Tibial nerve (tissue), 4 donors: ENCODE measurements at regions not wholly inside any gene's neighbourhood (a gene's known extent, or its start where the extent isn't known, plus 50 kb on each side); places are given as distances from the start of the nearest gene placed in this dataset.

Source experiments
- DNase-seq, 2 donors: peaks; one replicate each; pipeline ENCODE4 v3.0.0-alpha.2; 2019; ENCODE audit warnings: low spot score in 2 of 2
- H3K27ac ChIP-seq, 4 donors: fragments of 200-600 bp; sonication (generic) in 3 of 4; one replicate each; pipeline ENCODE4 v1.5.1; 2017 to 2019; ENCODE audit warnings: mild to moderate bottlenecking in 1 of 4
- H3K27me3 ChIP-seq, 2 donors: fragments of 200-600 bp; sonication (generic) in 1 of 2; one replicate each; pipeline versions ENCODE4 v1.5.1 to v1.6.0; 2017 to 2019
- H3K36me3 ChIP-seq, 3 donors: fragments of 200-600 bp; sonication (generic); one replicate each; pipeline ENCODE4 v1.5.1; 2018 to 2019
- H3K4me1 ChIP-seq, 4 donors: fragments of 200-600 bp; sonication (generic) in 3 of 4; one replicate each; pipeline ENCODE4 v1.5.1; 2017 to 2019
- H3K4me3 ChIP-seq, 4 donors: fragments of 200-600 bp; sonication (generic) in 3 of 4; one replicate each; pipeline ENCODE4 v1.5.1; 2017 to 2019; ENCODE audit warnings: mild to moderate bottlenecking in 1 of 4, moderate library complexity in 1 of 4
- H3K9me3 ChIP-seq, 4 donors: fragments of 200-600 bp; sonication (generic) in 3 of 4; one replicate each; pipeline ENCODE4 v1.5.1; 2017 to 2019
- EP300 ChIP-seq, 2 donors: sonication (generic); formaldehyde crosslinking; IDR thresholded peaks; one replicate each; pipeline ENCODE4 v1.6.1; 2017; ENCODE audit warnings: antibody characterized with exemption in 2 of 2, mild to moderate bottlenecking in 1 of 2
- POLR2A ChIP-seq, 2 donors: fragments of 450-650 bp; IDR thresholded peaks; one replicate each; pipeline ENCODE4 v1.6.1; 2017; ENCODE audit warnings: antibody characterized with exemption in 2 of 2, mild to moderate bottlenecking in 2 of 2, moderate library complexity in 2 of 2
- WGBS, 2 donors: methylation state at CpG; one replicate each; pipeline ENCODE4 v1.1.5; 2018; 5-methylcytosine and 5-hydroxymethylcytosine counted together
- TF ChIP-seq, protein P1 (sequence below), 5 experiments: fragments of 200-600 bp in 3 of 5; fragments of 450-650 bp in 2 of 5; sonication (generic) in 3 of 5; IDR thresholded peaks; one replicate each; pipeline ENCODE4 v1.5.1; 2016 to 2019; ENCODE audit warnings: antibody characterized with exemption in 5 of 5, mild to moderate bottlenecking in 3 of 5, moderate library complexity in 2 of 5

DNA sequence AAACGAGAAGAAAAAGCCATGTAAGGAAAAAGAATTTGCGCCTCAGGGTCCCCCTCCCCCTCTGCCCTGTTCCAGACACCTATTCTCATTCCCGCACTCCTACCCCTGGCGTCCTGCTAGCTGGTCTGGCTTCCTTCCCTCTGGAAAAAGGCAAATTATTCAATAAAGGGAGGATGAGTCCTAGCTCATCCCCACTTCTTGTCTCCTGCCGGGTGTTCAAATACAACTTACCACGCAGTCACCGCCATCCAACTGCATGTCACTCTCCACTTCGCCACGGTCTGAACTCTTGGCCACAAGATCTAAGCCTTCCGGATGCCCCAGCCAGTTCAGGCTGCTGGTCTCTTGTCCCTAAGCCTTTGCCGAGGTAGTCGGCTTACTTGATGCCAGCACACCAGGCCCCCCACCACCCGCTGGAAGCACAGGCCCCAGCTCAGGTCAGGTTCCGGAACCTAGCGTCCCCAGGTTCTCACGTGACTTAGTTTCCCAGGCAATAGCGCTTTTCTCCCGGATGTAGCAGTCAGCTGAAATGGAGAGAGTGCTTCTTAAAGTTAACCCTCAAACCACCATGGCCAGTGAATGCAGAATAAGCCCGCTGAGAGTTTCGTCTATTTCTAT, 209.6 kb upstream of the SPIN4 start:
- peaks cover 0 to 5% (median 0%) of the 10 kb centered on the region in 4 donors for H3K4me1 ChIP-seq
- WGBS, 2 donors = 1 to 21% methylated on average over 16 to 20 of the region's 20 CpGs

GRCh38 chrX:63551856-63552255, 200.7 kb upstream of the SPIN4 start:
- Histone ChIP-seq H3K9me3 (peaks cover 0 to 16% (median 4%) of the 10 kb centered on the region in 4 donors), H3K4me3 (no peak overlapping the region), H3K27me3 (no peaks in the 10 kb centered on the region), H3K36me3 (no peaks in the 10 kb centered on the region), H3K4me1 (no peaks in the 10 kb centered on the region), H3K27ac (no peak overlapping the region)
- TF ChIP-seq, protein P1, sequence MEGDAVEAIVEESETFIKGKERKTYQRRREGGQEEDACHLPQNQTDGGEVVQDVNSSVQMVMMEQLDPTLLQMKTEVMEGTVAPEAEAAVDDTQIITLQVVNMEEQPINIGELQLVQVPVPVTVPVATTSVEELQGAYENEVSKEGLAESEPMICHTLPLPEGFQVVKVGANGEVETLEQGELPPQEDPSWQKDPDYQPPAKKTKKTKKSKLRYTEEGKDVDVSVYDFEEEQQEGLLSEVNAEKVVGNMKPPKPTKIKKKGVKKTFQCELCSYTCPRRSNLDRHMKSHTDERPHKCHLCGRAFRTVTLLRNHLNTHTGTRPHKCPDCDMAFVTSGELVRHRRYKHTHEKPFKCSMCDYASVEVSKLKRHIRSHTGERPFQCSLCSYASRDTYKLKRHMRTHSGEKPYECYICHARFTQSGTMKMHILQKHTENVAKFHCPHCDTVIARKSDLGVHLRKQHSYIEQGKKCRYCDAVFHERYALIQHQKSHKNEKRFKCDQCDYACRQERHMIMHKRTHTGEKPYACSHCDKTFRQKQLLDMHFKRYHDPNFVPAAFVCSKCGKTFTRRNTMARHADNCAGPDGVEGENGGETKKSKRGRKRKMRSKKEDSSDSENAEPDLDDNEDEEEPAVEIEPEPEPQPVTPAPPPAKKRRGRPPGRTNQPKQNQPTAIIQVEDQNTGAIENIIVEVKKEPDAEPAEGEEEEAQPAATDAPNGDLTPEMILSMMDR (IDR thresholded peaks at IDR 0.05) = no peak
- TF ChIP-seq EP300 (IDR thresholded peaks at IDR 0.05) (no peak), POLR2A (IDR thresholded peaks at IDR 0.05) (no peak)
- no peak for DNase-seq
- WGBS, 2 donors = 78 to 92% methylated on average over 3 of the region's 3 CpGs

More for the DNA sequence above, 209.6 kb upstream of the SPIN4 start:
- H3K27me3 ChIP-seq = no peaks in the 10 kb centered on the region
- DNase-seq = peak; percentile 12 to 48
- peak in 1 of 2 donors; percentile 71 for TF ChIP-seq EP300 (IDR thresholded peaks at IDR 0.05)
- TF ChIP-seq POLR2A (IDR thresholded peaks at IDR 0.05) = peak in 1 of 2 donors; percentile 8
- TF ChIP-seq, protein P1 (IDR thresholded peaks at IDR 0.05) = no peak
- no peaks in the 10 kb centered on the region for H3K9me3 ChIP-seq
- peak overlapping the region; percentile 31 to 65 (median 58) for H3K4me3 ChIP-seq
- H3K27ac ChIP-seq = peak overlapping the region in 3 of 4 donors; percentile 65 to 80 (median 70)
- H3K36me3 ChIP-seq = no peaks in the 10 kb centered on the region

DNA sequence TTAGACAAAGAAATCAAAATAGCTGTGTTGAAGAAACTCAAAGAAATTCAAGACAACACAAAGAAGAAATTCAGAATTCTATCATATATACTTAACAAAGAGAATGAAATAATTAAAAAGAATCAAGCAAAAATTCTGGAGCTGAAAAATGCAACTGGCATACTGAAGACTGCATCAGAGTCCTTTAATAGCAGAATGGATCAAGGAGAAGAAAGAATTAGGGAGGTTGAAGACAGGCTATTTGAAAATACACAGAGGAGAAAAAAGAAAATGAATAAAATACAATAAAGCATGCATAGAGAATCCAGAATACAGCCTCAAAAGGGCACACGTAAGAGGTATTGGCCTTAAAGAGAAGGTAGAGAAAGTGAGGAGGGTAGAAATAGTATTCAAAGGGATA, 179.5 kb upstream of the SPIN4 start:
- peaks cover 0 to 10% (median 4%) of the 10 kb centered on the region in 4 donors for H3K9me3 ChIP-seq
- no peaks in the 10 kb centered on the region for H3K36me3 ChIP-seq
- DNase-seq = no peak
- WGBS, 2 donors = 81 to 86% methylated on average over 1 of the region's 1 CpG
- H3K27me3 ChIP-seq = no peaks in the 10 kb centered on the region
- no peaks in the 10 kb centered on the region for H3K4me1 ChIP-seq
- H3K4me3 ChIP-seq = no peak overlapping the region
- TF ChIP-seq, protein P1 (IDR thresholded peaks at IDR 0.05) = no peak
- TF ChIP-seq POLR2A (IDR thresholded peaks at IDR 0.05) = no peak
- no peak for TF ChIP-seq EP300 (IDR thresholded peaks at IDR 0.05)
- no peak overlapping the region for H3K27ac ChIP-seq

DNA sequence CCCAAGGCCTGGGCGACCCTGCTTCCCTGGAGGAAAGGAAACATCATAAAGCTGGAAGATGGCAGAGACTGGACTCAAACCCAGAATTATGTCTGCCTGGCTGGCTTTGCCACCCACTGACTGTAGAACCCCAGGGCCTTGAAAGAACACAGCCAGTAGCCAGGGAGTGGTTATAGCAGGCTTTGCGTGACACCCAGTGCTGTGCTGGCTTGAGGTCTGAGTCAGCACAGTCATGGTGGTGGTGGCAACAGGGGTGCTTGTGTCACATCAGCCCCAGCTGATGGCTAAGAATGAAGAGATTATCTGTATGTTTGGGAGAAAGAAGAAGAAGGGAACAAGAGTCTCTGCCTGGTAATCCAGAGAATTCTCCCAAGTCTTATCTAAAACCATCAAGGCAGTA, 178.8 kb upstream of the SPIN4 start:
- no peak for DNase-seq
- Histone ChIP-seq H3K27ac (no peak overlapping the region), H3K4me3 (no peak overlapping the region), H3K36me3 (no peaks in the 10 kb centered on the region), H3K9me3 (peaks cover 0 to 10% (median 4%) of the 10 kb centered on the region in 4 donors), H3K4me1 (no peaks in the 10 kb centered on the region), H3K27me3 (no peaks in the 10 kb centered on the region)
- 88 to 100% methylated on average over 2 of the region's 2 CpGs for WGBS, 2 donors
- TF ChIP-seq, protein P1 (IDR thresholded peaks at IDR 0.05) = no peak
- TF ChIP-seq EP300 (IDR thresholded peaks at IDR 0.05) (no peak), POLR2A (IDR thresholded peaks at IDR 0.05) (no peak)

DNA sequence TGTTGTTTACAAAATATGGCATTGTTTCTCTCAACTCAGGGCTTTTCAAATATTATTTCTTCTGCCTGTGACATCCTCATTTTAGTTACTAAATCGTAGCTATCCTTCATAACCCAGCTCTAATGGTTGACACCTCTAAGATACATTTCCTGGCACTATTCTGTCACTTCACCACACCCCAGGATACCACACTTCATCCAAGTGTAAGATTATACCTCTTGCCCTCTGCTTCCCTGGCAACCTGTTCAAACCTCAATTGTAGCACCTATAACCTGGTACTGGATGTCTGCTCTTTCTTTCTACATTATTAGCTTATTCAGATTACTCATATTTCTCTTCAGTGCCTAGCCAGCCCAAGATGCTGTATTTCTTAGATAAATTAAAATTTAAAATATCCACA, 175.7 kb upstream of the SPIN4 start:
- TF ChIP-seq POLR2A (IDR thresholded peaks at IDR 0.05) (no peak), EP300 (IDR thresholded peaks at IDR 0.05) (no peak)
- TF ChIP-seq, protein P1 (IDR thresholded peaks at IDR 0.05) = no peak
- no peaks in the 10 kb centered on the region for H3K36me3 ChIP-seq
- H3K4me3 ChIP-seq = no peak overlapping the region
- WGBS, 2 donors = 78 to 93% methylated on average over 1 of the region's 1 CpG
- no peaks in the 10 kb centered on the region for H3K4me1 ChIP-seq
- H3K27ac ChIP-seq = no peak overlapping the region
- DNase-seq = no peak
- H3K27me3 ChIP-seq = no peaks in the 10 kb centered on the region
- peaks cover 0 to 10% (median 4%) of the 10 kb centered on the region in 4 donors for H3K9me3 ChIP-seq
